ENCODE measurements at regions not wholly inside any gene's neighbourhood (a gene's known extent, or its start where the extent isn't known, plus 50 kb on each side); places are given as distances from the start of the nearest gene placed in this dataset.

DNA sequence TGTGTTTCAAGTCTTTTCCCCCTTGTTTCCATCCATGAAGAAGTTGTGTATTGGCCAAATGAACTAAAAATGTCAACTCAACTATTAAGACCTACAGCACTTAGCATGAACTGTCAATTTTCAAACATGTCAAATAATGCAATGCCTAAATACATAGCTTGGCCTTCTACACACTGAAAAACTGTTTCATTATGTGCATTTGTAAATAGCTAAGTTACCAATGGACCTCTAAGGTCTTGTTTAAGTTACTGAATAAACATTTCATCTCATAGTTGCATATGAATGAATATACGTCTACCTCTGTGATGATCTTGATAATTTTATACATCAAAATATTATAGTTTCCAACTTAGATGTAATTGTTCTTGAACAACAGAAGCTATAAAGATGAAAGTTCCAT, 744.5 kb downstream of the EFNB2 start:
- peaks cover 5% of the 10 kb centered on the region for H3K9me3 Mint-ChIP-seq
- H3K36me3 Mint-ChIP-seq, result no peaks in the 10 kb centered on the region
- no peak for ATAC-seq
- no peak overlapping the region for H3K27ac Mint-ChIP-seq
- H3K4me1 Mint-ChIP-seq, result no peaks in the 10 kb centered on the region
- no peaks in the 10 kb centered on the region for H3K27me3 Mint-ChIP-seq
- no peak overlapping the region for H3K4me3 Mint-ChIP-seq

DNA sequence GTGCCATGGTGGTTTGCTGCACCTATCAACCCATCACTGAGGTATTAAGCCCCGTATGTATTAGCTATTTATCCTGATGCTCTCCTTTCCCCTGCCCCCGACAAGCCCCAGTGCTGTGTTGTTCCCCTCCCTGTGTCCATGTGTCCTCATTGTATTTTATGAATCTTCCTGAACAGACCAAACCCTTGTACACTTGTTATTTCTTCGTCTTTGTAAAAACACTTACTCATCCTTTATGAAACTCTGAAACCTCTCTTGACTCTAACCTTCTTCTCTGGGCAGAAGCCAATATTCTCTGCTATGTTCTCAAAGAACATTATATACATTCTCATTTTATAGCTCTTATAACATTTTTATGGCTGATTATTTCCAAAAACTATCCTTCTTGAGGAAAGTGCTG, 746.9 kb downstream of the EFNB2 start:
- no peaks in the 10 kb centered on the region for H3K4me1 Mint-ChIP-seq
- peaks cover 2% of the 10 kb centered on the region for H3K9me3 Mint-ChIP-seq
- no peak for ATAC-seq
- no peaks in the 10 kb centered on the region for H3K36me3 Mint-ChIP-seq
- no peak overlapping the region for H3K4me3 Mint-ChIP-seq
- H3K27me3 Mint-ChIP-seq, result no peaks in the 10 kb centered on the region
- no peak overlapping the region for H3K27ac Mint-ChIP-seq

GRCh38 chr13:105787632-105788031, 747.8 kb downstream of the EFNB2 start:
- H3K27me3 Mint-ChIP-seq, result no peaks in the 10 kb centered on the region

GRCh38 chr13:105785436-105785835, 750.0 kb downstream of the EFNB2 start:
- H3K4me1 Mint-ChIP-seq, result no peaks in the 10 kb centered on the region
- H3K9me3 Mint-ChIP-seq, result peaks cover 2% of the 10 kb centered on the region
- no peaks in the 10 kb centered on the region for H3K27me3 Mint-ChIP-seq
- no peak for ATAC-seq
- H3K36me3 Mint-ChIP-seq, result no peaks in the 10 kb centered on the region
- H3K4me3 Mint-ChIP-seq, result no peak overlapping the region
- H3K27ac Mint-ChIP-seq, result no peak overlapping the region

More at GRCh38 chr13:105787632-105788031, 747.8 kb downstream of the EFNB2 start:
- Mint-ChIP-seq H3K36me3 (no peaks in the 10 kb centered on the region), H3K4me3 (no peak overlapping the region), H3K9me3 (peaks cover 2% of the 10 kb centered on the region), H3K4me1 (no peaks in the 10 kb centered on the region), H3K27ac (no peak overlapping the region)
- ATAC-seq, result no peak

GRCh38 chr13:105783261-105783660, 752.2 kb downstream of the EFNB2 start:
- Mint-ChIP-seq H3K4me3 (no peak overlapping the region), H3K27ac (no peak overlapping the region), H3K4me1 (no peaks in the 10 kb centered on the region), H3K9me3 (no peaks in the 10 kb centered on the region), H3K36me3 (no peaks in the 10 kb centered on the region), H3K27me3 (no peaks in the 10 kb centered on the region)
- no peak for ATAC-seq

GRCh38 chr13:105778196-105778595, 757.3 kb downstream of the EFNB2 start:
- Mint-ChIP-seq H3K4me3 (no peak overlapping the region), H3K27ac (no peak overlapping the region), H3K36me3 (no peaks in the 10 kb centered on the region), H3K9me3 (no peaks in the 10 kb centered on the region), H3K4me1 (no peaks in the 10 kb centered on the region), H3K27me3 (no peaks in the 10 kb centered on the region)
- no peak for ATAC-seq

DNA sequence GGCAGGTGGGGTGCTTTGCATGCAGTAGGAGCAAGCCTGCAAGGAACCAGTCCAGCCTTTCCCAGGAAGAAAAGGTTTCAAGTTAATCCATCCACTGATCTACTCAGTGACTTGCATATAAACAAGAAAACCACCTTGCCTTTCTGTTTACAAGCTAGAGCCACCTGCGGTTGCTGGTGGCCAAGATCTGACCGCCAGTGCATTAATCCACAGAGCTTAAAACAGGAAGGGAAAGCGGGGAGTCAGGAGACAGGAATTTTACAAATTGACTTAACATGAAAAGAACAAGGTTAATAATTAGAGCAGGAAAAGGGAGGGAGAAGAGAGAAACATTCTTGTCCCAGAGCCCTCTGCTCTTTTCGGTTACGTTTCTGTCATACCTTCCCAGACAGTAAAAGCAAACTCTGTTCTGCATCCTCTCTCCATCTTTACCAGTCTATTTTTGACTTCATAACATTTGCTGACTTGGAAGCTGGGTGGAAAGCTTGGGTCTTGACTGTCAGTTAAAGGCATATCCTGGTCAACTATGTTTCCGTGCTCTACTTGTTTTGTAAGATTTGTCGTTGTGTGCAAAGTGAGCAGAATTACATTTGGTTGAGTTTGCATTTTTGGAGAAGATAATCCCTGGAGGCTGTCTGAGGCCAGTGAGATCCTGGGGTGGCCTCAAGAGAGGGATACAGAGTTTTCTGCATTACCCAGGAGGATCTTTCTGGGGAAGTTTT, 760.6 kb downstream of the EFNB2 start:
- H3K9me3 Mint-ChIP-seq, result no peaks in the 10 kb centered on the region
- no peaks in the 10 kb centered on the region for H3K4me1 Mint-ChIP-seq

DNA sequence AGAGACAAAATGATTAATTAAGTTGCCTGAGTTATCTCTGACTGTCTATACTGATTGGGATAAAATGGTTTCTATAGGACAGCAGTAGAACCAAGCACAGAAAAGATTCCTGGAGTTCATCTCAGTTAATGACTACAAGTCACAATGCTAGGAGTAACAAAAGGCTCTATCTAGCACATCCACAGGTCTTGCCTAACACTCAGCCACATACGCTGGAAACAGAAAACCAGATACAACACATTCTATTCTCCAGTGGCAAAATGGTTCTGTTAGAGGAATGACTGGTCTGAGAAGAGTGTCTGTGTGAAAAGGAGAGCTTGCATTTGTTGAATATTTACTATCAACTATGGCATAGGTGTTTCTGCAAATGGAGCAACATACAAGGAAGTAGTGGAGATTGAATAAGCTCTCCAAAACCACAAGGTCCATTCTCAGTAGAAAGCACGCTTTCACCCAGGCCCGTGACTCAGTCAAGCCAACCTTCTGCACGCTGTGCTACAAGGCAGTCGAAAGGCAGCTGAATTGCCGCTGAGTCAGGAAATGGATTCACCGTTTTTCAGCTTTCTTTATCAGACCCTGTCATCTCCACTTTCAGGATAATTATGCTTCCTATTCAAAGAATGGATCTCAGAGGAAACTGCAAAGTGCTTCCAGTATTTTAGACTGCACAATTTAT, 761.5 kb downstream of the EFNB2 start:
- H3K4me1 Mint-ChIP-seq, result no peaks in the 10 kb centered on the region
- H3K27ac Mint-ChIP-seq, result no peak overlapping the region
- H3K36me3 Mint-ChIP-seq, result no peaks in the 10 kb centered on the region
- H3K9me3 Mint-ChIP-seq, result no peaks in the 10 kb centered on the region
- ATAC-seq, result no peak
- no peaks in the 10 kb centered on the region for H3K27me3 Mint-ChIP-seq
- H3K4me3 Mint-ChIP-seq, result no peak overlapping the region

More for the DNA sequence above, 760.6 kb downstream of the EFNB2 start:
- H3K4me3 Mint-ChIP-seq, result no peak overlapping the region
- no peak overlapping the region for H3K27ac Mint-ChIP-seq
- no peaks in the 10 kb centered on the region for H3K36me3 Mint-ChIP-seq
- ATAC-seq, result no peak
- no peaks in the 10 kb centered on the region for H3K27me3 Mint-ChIP-seq

- no peaks in the 10 kb centered on the region for H3K9me3 Mint-ChIP-seq
- H3K36me3 Mint-ChIP-seq, result no peaks in the 10 kb centered on the region
- no peak for ATAC-seq
- H3K4me1 Mint-ChIP-seq, result no peaks in the 10 kb centered on the region
- H3K27ac Mint-ChIP-seq, result no peak overlapping the region
- H3K27me3 Mint-ChIP-seq, result no peaks in the 10 kb centered on the region
- no peak overlapping the region for H3K4me3 Mint-ChIP-seq
Observed at GRCh38 chr13:105773241-105773640, 762.2 kb downstream of the EFNB2 start.

DNA sequence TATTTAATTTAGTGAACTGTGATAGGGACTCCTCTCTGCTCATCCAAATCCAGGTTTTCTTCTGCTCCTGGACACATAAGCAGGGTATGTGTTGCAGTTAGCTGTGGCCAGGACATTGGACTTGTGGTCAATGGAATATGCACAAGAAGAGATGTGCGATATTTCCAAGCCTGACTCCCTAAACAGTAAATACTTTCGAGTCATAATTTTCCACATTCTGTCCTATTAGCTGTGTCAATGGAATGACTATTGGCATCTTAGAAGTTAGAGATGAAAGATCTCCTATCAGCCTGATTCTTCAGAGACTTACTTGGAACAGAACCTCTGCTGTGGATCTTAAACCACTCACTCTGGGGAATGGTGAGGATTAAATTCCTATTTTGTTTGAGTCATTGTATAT, 771.0 kb downstream of the EFNB2 start:
- Mint-ChIP-seq H3K36me3 (no peaks in the 10 kb centered on the region), H3K9me3 (no peaks in the 10 kb centered on the region), H3K27ac (no peak overlapping the region), H3K4me3 (no peak overlapping the region), H3K27me3 (no peaks in the 10 kb centered on the region), H3K4me1 (no peaks in the 10 kb centered on the region)
- ATAC-seq, result no peak

GRCh38 chr13:105763851-105764250, 771.6 kb downstream of the EFNB2 start:
- no peak for ATAC-seq
- Mint-ChIP-seq H3K4me3 (no peak overlapping the region), H3K27ac (no peak overlapping the region), H3K9me3 (no peaks in the 10 kb centered on the region), H3K27me3 (no peaks in the 10 kb centered on the region), H3K36me3 (no peaks in the 10 kb centered on the region), H3K4me1 (no peaks in the 10 kb centered on the region)

DNA sequence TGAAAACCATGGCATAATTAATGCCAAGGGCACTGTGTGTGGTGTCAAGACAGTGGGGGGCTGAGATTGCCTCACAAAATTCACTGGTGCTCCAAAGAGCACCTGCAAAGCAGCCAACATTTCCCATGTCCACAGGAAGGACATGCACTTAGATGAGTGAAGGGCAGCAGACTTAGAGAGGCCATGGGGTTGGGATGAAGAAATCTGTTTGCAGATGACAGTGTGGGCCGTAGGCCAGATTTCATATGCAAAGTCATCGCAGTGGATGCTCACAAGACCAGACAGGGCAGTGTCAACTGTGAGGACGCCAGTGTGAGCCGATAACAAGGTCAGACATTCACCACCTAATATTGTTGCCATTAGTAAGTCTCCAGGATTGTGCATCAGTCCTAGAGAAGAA, 773.4 kb downstream of the EFNB2 start:
- no peaks in the 10 kb centered on the region for H3K4me1 Mint-ChIP-seq
- H3K27me3 Mint-ChIP-seq, result no peaks in the 10 kb centered on the region
- H3K27ac Mint-ChIP-seq, result no peak overlapping the region
- ATAC-seq, result no peak
- H3K36me3 Mint-ChIP-seq, result no peaks in the 10 kb centered on the region
- H3K4me3 Mint-ChIP-seq, result no peak overlapping the region
- no peaks in the 10 kb centered on the region for H3K9me3 Mint-ChIP-seq

DNA sequence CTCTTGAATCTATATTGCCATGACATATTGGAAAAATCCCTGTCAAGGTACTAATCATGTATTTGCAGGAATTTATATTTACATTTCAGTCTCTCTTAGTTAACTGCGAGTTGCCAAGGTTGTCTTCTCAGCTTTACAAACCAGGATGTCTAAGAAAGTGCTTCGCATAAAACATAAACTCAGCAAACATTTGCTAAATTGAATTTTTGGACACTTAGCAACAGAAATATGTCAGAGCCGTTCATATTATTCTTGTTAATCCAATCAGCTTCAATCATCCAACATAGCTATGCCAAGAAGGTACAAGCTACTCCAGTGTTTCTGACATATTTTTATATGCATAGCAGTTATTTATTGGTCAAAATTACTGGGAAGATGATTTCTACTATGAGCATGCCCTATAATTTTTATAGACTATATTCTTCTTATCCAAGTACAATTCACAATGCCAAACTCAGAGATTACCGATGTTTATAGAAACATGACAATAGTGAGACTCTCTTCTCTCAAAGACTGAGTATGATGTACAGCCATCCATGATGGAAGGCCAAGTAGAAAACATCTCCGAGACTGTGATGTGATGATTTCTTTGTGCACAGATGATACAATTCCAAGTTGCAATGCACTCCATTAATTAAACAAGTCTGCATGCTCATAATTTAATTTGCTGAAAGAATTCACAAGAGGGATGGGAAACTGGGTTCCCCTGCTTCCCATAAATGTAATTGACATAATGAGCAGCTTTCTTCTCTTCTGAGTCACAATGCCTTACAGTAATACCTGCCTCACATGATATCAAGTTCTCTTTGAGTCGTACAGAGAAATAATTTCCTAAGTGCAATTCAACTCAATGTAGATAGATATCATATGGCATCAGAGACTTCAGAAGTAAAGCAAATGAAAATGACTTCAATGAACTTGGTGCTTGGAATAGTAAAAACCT, 776.3 kb downstream of the EFNB2 start:
- Mint-ChIP-seq H3K27ac (no peak overlapping the region), H3K4me3 (no peak overlapping the region), H3K9me3 (no peaks in the 10 kb centered on the region), H3K36me3 (no peaks in the 10 kb centered on the region), H3K4me1 (no peaks in the 10 kb centered on the region), H3K27me3 (no peaks in the 10 kb centered on the region)
- ATAC-seq, result no peak

- Mint-ChIP-seq H3K9me3 (peaks cover 3% of the 10 kb centered on the region), H3K4me3 (no peak overlapping the region), H3K27ac (no peak overlapping the region), H3K36me3 (no peaks in the 10 kb centered on the region), H3K4me1 (no peaks in the 10 kb centered on the region), H3K27me3 (no peaks in the 10 kb centered on the region)
- no peak for ATAC-seq
Observed at GRCh38 chr13:105740739-105741138, 794.7 kb downstream of the EFNB2 start.

DNA sequence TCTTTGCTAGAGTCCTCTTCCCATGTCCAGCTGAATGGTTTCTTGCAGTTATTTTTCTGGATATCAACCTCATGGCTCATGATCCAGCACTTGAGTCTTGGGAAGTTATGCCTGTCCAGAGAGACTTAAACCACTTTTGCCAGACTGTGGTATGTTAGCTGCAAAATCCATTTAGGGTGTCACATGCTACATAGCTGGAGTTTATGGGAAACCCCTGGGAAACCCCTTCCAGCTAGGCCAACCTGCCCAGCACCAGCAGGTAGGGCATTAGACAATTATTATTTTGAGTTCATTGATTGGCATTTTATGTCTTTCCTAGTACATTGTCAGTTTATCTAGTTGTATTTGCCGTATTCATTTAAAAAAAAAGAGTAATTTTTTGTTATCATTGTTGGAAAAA, 797.8 kb downstream of the EFNB2 start:
- Mint-ChIP-seq H3K4me3 (no peak overlapping the region), H3K9me3 (peaks cover 3% of the 10 kb centered on the region), H3K27ac (no peak overlapping the region), H3K27me3 (no peaks in the 10 kb centered on the region), H3K4me1 (no peaks in the 10 kb centered on the region), H3K36me3 (no peaks in the 10 kb centered on the region)
- no peak for ATAC-seq
